Activated effector memory CD4-positive, alpha-beta T cell treated with Interleukin-2 at 50 U/mL for 16 hours (primary cell): ENCODE measurements at regions not wholly inside any gene's neighbourhood (a gene's known extent, or its start where the extent isn't known, plus 50 kb on each side); places are given as distances from the start of the nearest gene placed in this dataset.

Source experiments
- DNase-seq: peaks from one replicate; pipeline ENCODE4 v3.0.0-alpha.2; 2020

GRCh38 chr20:60529149-60529548 lies 570.9 kb downstream of the CDH26 start:
- DNase-seq: no peak

- DNase-seq: no peak
Measured at GRCh38 chr20:60535211-60535610, 577.0 kb downstream of the CDH26 start.

GRCh38 chr20:60540591-60540990 lies 582.4 kb downstream of the CDH26 start:
- no peak for DNase-seq

GRCh38 chr20:60541991-60542390 lies 583.8 kb downstream of the CDH26 start:
- DNase-seq: no peak

GRCh38 chr20:60543598-60543997 lies 585.4 kb downstream of the CDH26 start:
- no peak for DNase-seq

GRCh38 chr20:60553095-60553494 lies 594.9 kb downstream of the CDH26 start:
- DNase-seq: no peak

GRCh38 chr20:60558486-60558885 lies 600.3 kb downstream of the CDH26 start:
- no peak for DNase-seq

- DNase-seq: no peak
Measured at GRCh38 chr20:60559462-60559861, 601.2 kb downstream of the CDH26 start.

GRCh38 chr20:60561052-60561451 lies 602.8 kb downstream of the CDH26 start:
- no peak for DNase-seq

GRCh38 chr20:60565083-60565482 lies 606.9 kb downstream of the CDH26 start:
- DNase-seq: no peak

- no peak for DNase-seq
Measured at GRCh38 chr20:60565551-60565950, 607.3 kb downstream of the CDH26 start.

- DNase-seq: no peak
Measured at GRCh38 chr20:60569116-60569515, 610.9 kb downstream of the CDH26 start.

GRCh38 chr20:60570481-60571277 lies 612.5 kb downstream of the CDH26 start:
- DNase-seq: no peak

- DNase-seq: no peak
Measured at GRCh38 chr20:60573003-60573680, 614.9 kb downstream of the CDH26 start.

GRCh38 chr20:60576236-60576635 lies 618.0 kb downstream of the CDH26 start:
- DNase-seq: no peak

GRCh38 chr20:60579941-60580515 lies 621.8 kb downstream of the CDH26 start:
- DNase-seq: no peak

GRCh38 chr20:60581606-60582115 lies 623.4 kb downstream of the CDH26 start:
- DNase-seq: no peak

- no peak for DNase-seq
Measured at GRCh38 chr20:60583741-60584140, 625.5 kb downstream of the CDH26 start.

GRCh38 chr20:60584221-60584620 lies 626.0 kb downstream of the CDH26 start:
- DNase-seq: no peak

GRCh38 chr20:60585651-60586050 lies 627.4 kb downstream of the CDH26 start:
- no peak for DNase-seq

GRCh38 chr20:60586269-60587050 lies 628.2 kb downstream of the CDH26 start:
- DNase-seq: no peak

- no peak for DNase-seq
Measured at GRCh38 chr20:60587986-60588385, 629.8 kb downstream of the CDH26 start.

- no peak for DNase-seq
Measured at GRCh38 chr20:60589623-60590022, 631.4 kb downstream of the CDH26 start.
